Heart right ventricle (tissue), 16 donors: ENCODE measurements at regions not wholly inside any gene's neighbourhood (a gene's known extent, or its start where the extent isn't known, plus 50 kb on each side); places are given as distances from the start of the nearest gene placed in this dataset.
"Not testable (repeated sequence)": the region's sequence is repeated elsewhere in the genome, so short reads cannot be mapped to it uniquely, and the experiment has no call there.

ENCODE experiments used
- ATAC-seq, 8 donors: fragments of 200-7000 bp; cut with Tn5 transposase; one replicate each; pipeline ENCODE4 v1.9.1; 2020; ENCODE audit warnings: mild to moderate bottlenecking in 8 of 8, moderate library complexity in 8 of 8, moderate number of reproducible peaks in 1 of 8
- DNase-seq, 2 donors: peaks; one replicate each; pipeline ENCODE4 v3.0.0-alpha.2; 2020
- H3K27ac ChIP-seq, 10 donors: fragments of 200-600 bp; sonication (generic) in 2 of 10; one replicate each; pipeline versions ENCODE4 v1.5.0 to v1.8.0; 2020 to 2022; ENCODE audit warnings: mild to moderate bottlenecking in 3 of 10
- H3K27me3 ChIP-seq, 7 donors: fragments of 200-600 bp; one replicate each; pipeline ENCODE4 v1.8.0; 2021 to 2022; ENCODE audit warnings: mild to moderate bottlenecking in 2 of 7
- H3K36me3 ChIP-seq, 9 donors: fragments of 200-600 bp; sonication (generic) in 1 of 9; one replicate each; pipeline versions ENCODE4 v1.5.0 to v1.8.0; 2020 to 2022; ENCODE audit warnings: mild to moderate bottlenecking in 2 of 9
- H3K4me1 ChIP-seq, 9 donors: fragments of 200-600 bp; sonication (generic) in 1 of 9; one replicate each; pipeline versions ENCODE4 v1.5.0 to v1.8.0; 2020 to 2022; ENCODE audit warnings: mild to moderate bottlenecking in 4 of 9
- H3K4me3 ChIP-seq, 10 donors: fragments of 200-600 bp; sonication (generic) in 2 of 10; one replicate each; pipeline versions ENCODE4 v1.5.0 to v1.8.0; 2020 to 2022; ENCODE audit warnings: mild to moderate bottlenecking in 7 of 10, moderate library complexity in 2 of 10
- H3K9me3 ChIP-seq, 11 donors: fragments of 200-600 bp in 10 of 11; sonication (generic) in 2 of 11; one replicate each; pipeline versions ENCODE4 v1.5.0 to v1.8.0; 2013 to 2022; ENCODE audit warnings: mild to moderate bottlenecking in 2 of 11, control low read depth in 1 of 11, moderate library complexity in 1 of 11
- WGBS, 2 donors: extraction: QIAGEN DNeasy Blood & Tissue Kit; methylation state at CpG; one replicate each; pipeline ENCODE4 v1.1.7; 2013; ENCODE audit warnings: inconsistent platforms in 1 of 2; 5-methylcytosine and 5-hydroxymethylcytosine counted together
- intact Hi-C, 10 donors: fragments of 100-400 bp; cut with DNase I; formaldehyde crosslinking; loops; one replicate each; pipeline versions ENCODE4 v1.11.1 to v1.14.2; 2022
- TF ChIP-seq, protein P1 (sequence below), 9 donors: fragments of 200-600 bp; sonication (generic) in 2 of 9; IDR thresholded peaks; one replicate each; pipeline versions ENCODE4 v1.5.0 to v1.8.0; 2021 to 2022; ENCODE audit warnings: antibody characterized with exemption in 9 of 9, mild to moderate bottlenecking in 5 of 9, moderate library complexity in 1 of 9
- donor health status: Arrhythmogenic right ventricular cardiomyopathy.
- donor health status: ischemic (EF 13 %, LVEDD 7.1; RV severe dilation, severe dysfunction).
- donor health status: healthy with polysubstance abuse.
- donor health status: DM: no; HTN: yes; CAD: no.
- donor health status: DM: no; HTN: no; CAD: no.
- donor health status: ischemic (EF 25% LVEDD 6.9; RV normal size, moderate dysfunction).
- donor health status: ischemic (EF 25% LVEDD 5.7; RV mildly dilated, moderate dysfunction).
- donor health status: healthy.
- donor health status: DM: yes; HTN: yes; CAD: no.
- donor health status: Ischemic cardiomyopathy.
- donor health status: ischemic (EF 35%, LVEDD 5.7; RV mildly dilated, moderate dysfunction).
- donor health status: nonischemic (EF 11% LVEDD 7.7; RV severe dilation, severe dysfunction).
- donor health status: DM: yes; HTN: yes; CAD: no.
- donor health status: PGD.
- donor health status: ischemic (EF 29% LVEDD 5.4; RV normal size, mild dysfunction).
- donor health status: nonischemic (EF 23%, LVEDD 6.1; RV moderate dilation, normal function).

DNA sequence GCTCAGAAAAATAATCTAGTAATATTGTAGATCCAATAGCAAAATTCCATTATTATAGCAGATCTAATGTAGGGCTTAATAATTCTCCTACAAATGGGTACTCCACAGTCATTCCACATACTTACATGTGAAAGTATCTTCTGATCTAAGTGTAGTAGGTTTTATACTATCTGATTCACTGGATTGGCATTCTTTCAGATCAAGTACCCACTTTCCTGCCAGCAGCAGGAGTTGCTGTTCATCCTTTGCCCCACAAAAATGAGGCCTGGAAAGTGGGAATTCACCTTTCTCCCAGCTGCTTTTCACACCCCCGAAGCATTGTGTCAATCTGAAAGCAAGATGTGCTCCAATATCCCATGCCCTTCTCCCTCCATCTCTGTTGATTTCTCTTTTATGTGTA lies 77.1 kb upstream of the RXFP1 start:
- no peak overlapping the region for H3K4me3 ChIP-seq
- no peaks in the 10 kb centered on the region for H3K27me3 ChIP-seq
- H3K4me1 ChIP-seq: no peaks in the 10 kb centered on the region
- no peak for DNase-seq
- no peak overlapping the region for H3K27ac ChIP-seq
- intact Hi-C loops: no loop called here
- TF ChIP-seq, protein P1, sequence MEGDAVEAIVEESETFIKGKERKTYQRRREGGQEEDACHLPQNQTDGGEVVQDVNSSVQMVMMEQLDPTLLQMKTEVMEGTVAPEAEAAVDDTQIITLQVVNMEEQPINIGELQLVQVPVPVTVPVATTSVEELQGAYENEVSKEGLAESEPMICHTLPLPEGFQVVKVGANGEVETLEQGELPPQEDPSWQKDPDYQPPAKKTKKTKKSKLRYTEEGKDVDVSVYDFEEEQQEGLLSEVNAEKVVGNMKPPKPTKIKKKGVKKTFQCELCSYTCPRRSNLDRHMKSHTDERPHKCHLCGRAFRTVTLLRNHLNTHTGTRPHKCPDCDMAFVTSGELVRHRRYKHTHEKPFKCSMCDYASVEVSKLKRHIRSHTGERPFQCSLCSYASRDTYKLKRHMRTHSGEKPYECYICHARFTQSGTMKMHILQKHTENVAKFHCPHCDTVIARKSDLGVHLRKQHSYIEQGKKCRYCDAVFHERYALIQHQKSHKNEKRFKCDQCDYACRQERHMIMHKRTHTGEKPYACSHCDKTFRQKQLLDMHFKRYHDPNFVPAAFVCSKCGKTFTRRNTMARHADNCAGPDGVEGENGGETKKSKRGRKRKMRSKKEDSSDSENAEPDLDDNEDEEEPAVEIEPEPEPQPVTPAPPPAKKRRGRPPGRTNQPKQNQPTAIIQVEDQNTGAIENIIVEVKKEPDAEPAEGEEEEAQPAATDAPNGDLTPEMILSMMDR (IDR thresholded peaks at IDR 0.05): no peak
- ATAC-seq: no peak
- peaks cover 0 to 3% (median 0%) of the 10 kb centered on the region in 11 donors for H3K9me3 ChIP-seq
- no peaks in the 10 kb centered on the region for H3K36me3 ChIP-seq
- WGBS, 2 donors: 74 to 76% methylated on average over 1 of the region's 1 CpG

- DNase-seq (no peak), ATAC-seq (no peak)
- intact Hi-C loops: no loop called here
- Histone ChIP-seq H3K27ac (no peak overlapping the region), H3K4me1 (no peaks in the 10 kb centered on the region), H3K27me3 (no peaks in the 10 kb centered on the region), H3K36me3 (no peaks in the 10 kb centered on the region), H3K9me3 (no peaks in the 10 kb centered on the region), H3K4me3 (no peak overlapping the region)
- WGBS, 2 donors: 51 to 66% methylated on average over 2 of the region's 2 CpGs
- TF ChIP-seq, protein P1 (IDR thresholded peaks at IDR 0.05): no peak
These were observed 75.6 kb upstream of the RXFP1 start for GRCh38 chr4:158446106-158446505.

GRCh38 chr4:158450741-158451140 lies 70.9 kb upstream of the RXFP1 start:
- WGBS, 2 donors: 52 to 75% methylated on average over 1 of the region's 1 CpG
- DNase-seq: no peak
- TF ChIP-seq, protein P1 (IDR thresholded peaks at IDR 0.05): no peak

GRCh38 chr4:158452116-158452515 lies 69.6 kb upstream of the RXFP1 start:
- WGBS, 2 donors: 90 to 91% methylated on average over 1 of the region's 1 CpG
- H3K36me3 ChIP-seq, H3K27me3 ChIP-seq, intact Hi-C loops, ATAC-seq, H3K27ac ChIP-seq, H3K4me1 ChIP-seq, H3K4me3 ChIP-seq, DNase-seq: not testable (repeated sequence)
- H3K9me3 ChIP-seq: peaks cover 0 to 22% (median 0%) of the 10 kb centered on the region in 11 donors

More at GRCh38 chr4:158450741-158451140, 70.9 kb upstream of the RXFP1 start:
- no peaks in the 10 kb centered on the region for H3K36me3 ChIP-seq
- intact Hi-C loops: no loop called here
- peaks cover 0 to 14% (median 0%) of the 10 kb centered on the region in 11 donors for H3K9me3 ChIP-seq
- H3K27me3 ChIP-seq: no peaks in the 10 kb centered on the region
- ATAC-seq: no peak
- no peak overlapping the region for H3K4me3 ChIP-seq
- no peaks in the 10 kb centered on the region for H3K4me1 ChIP-seq
- H3K27ac ChIP-seq: no peak overlapping the region

DNA sequence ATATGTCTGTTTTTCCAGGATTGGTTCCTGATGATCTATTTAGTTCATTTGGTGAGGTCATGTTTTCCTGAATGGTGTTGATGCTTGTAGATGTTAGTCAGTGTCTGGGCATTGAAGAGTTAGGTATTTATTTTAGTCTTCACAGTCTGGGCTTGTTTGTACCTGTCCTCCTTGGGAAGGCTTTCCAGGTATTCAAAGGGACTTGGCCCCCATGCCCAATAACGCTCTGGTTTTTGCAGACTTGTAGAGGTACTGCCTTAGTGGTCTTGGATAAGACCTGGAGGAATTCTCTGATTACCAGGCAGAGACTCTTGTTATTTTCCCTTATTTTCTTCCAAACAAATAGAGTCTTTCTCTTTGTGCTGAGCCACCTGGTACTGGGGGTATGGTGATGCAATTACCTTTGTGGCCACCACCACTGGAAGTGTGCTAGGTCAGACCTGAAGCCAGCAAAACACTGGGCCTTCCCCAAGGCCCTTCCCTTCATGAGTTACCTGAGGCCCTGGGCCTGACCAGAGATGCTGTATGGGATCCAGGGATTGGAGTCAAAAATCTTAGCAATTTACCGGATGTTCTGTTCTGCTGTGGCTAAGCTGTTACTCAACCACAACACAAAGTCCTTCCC lies 63.3 kb upstream of the RXFP1 start:
- 84 to 88% methylated on average over 2 of the region's 2 CpGs for WGBS, 2 donors
- H3K9me3 ChIP-seq: peaks cover 0 to 14% (median 0%) of the 10 kb centered on the region in 11 donors

More for the DNA sequence above, 63.3 kb upstream of the RXFP1 start:
- Histone ChIP-seq H3K4me3 (no peak overlapping the region), H3K4me1 (no peaks in the 10 kb centered on the region), H3K27ac (no peak overlapping the region), H3K36me3 (no peaks in the 10 kb centered on the region), H3K27me3 (no peaks in the 10 kb centered on the region)
- intact Hi-C loops: no loop called here
- TF ChIP-seq, protein P1 (IDR thresholded peaks at IDR 0.05): no peak
- ATAC-seq: no peak
- DNase-seq: no peak
